ENCODE measurements at regions not wholly inside any gene's neighbourhood (a gene's known extent, or its start where the extent isn't known, plus 50 kb on each side); places are given as distances from the start of the nearest gene placed in this dataset.

DNA sequence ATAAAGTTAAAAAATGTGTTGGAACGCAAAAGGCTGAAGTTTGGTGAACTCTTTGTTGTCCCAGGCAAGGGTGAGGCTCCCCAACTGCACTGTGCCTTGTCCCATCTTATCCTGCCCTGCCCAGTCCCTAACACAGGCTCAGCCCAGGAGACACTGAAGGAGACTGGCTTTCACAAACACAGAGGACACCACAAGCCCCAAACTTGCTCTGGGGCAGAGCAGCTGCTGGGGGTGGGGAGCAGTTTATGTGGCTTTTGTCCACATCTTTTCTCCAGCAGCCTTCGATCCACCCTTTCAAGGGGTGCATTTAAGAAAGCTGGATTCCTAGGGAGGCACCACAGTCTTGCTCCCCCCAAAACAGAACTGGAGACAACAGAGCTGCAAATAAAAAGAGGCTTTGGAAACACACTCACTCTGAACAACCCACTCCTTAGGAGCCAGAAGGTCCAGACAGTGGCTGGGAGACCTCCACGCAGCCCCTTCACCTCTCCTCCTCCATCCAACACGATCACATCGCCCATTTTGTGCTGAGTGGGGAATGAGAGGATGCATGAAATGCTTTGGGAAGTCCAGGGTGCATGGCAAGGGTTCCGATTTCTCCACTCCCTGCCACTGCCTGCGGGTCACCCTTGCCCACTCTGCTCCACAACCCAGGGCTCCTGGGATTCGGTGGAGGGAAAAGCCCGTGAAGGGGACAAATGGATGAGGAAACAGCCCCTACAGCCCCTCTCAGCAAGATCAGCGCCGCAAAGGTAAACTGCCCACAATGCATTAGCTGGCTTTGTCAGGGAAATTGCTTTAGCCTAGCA, 260.5 kb upstream of the TLE3 start (continued):
- TF ChIP-seq, protein P1, sequence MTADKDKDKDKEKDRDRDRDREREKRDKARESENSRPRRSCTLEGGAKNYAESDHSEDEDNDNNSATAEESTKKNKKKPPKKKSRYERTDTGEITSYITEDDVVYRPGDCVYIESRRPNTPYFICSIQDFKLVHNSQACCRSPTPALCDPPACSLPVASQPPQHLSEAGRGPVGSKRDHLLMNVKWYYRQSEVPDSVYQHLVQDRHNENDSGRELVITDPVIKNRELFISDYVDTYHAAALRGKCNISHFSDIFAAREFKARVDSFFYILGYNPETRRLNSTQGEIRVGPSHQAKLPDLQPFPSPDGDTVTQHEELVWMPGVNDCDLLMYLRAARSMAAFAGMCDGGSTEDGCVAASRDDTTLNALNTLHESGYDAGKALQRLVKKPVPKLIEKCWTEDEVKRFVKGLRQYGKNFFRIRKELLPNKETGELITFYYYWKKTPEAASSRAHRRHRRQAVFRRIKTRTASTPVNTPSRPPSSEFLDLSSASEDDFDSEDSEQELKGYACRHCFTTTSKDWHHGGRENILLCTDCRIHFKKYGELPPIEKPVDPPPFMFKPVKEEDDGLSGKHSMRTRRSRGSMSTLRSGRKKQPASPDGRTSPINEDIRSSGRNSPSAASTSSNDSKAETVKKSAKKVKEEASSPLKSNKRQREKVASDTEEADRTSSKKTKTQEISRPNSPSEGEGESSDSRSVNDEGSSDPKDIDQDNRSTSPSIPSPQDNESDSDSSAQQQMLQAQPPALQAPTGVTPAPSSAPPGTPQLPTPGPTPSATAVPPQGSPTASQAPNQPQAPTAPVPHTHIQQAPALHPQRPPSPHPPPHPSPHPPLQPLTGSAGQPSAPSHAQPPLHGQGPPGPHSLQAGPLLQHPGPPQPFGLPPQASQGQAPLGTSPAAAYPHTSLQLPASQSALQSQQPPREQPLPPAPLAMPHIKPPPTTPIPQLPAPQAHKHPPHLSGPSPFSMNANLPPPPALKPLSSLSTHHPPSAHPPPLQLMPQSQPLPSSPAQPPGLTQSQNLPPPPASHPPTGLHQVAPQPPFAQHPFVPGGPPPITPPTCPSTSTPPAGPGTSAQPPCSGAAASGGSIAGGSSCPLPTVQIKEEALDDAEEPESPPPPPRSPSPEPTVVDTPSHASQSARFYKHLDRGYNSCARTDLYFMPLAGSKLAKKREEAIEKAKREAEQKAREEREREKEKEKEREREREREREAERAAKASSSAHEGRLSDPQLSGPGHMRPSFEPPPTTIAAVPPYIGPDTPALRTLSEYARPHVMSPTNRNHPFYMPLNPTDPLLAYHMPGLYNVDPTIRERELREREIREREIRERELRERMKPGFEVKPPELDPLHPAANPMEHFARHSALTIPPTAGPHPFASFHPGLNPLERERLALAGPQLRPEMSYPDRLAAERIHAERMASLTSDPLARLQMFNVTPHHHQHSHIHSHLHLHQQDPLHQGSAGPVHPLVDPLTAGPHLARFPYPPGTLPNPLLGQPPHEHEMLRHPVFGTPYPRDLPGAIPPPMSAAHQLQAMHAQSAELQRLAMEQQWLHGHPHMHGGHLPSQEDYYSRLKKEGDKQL (CRISPR knock-in tag; IDR thresholded peaks at IDR 0.05; ENCODE audit: borderline replicate concordance), result no peak
- TF ChIP-seq BRF1 (IDR thresholded peaks at IDR 0.05; ENCODE audit: borderline replicate concordance, extremely low read depth, insufficient read length) (no peak), ZNF140 (CRISPR knock-in tag; IDR thresholded peaks at IDR 0.05) (no peak), MAFK (IDR thresholded peaks at IDR 0.05; ENCODE audit: low read length) (no peak), NFE2 (IDR thresholded peaks at IDR 0.05; ENCODE audit: low read depth) (no peak), SP1 (CRISPR knock-in tag; IDR thresholded peaks at IDR 0.05) (no peak), HINFP (tag; conservative IDR thresholded peaks at IDR 0.05; ENCODE audit: low read depth) (no peak), PTRF (tag; IDR thresholded peaks at IDR 0.05) (no peak), MAFG (tag; conservative IDR thresholded peaks at IDR 0.05) (no peak), ZNF76 (CRISPR knock-in tag; IDR thresholded peaks at IDR 0.05; ENCODE audit: borderline replicate concordance) (no peak)
- TF ChIP-seq, protein P2, sequence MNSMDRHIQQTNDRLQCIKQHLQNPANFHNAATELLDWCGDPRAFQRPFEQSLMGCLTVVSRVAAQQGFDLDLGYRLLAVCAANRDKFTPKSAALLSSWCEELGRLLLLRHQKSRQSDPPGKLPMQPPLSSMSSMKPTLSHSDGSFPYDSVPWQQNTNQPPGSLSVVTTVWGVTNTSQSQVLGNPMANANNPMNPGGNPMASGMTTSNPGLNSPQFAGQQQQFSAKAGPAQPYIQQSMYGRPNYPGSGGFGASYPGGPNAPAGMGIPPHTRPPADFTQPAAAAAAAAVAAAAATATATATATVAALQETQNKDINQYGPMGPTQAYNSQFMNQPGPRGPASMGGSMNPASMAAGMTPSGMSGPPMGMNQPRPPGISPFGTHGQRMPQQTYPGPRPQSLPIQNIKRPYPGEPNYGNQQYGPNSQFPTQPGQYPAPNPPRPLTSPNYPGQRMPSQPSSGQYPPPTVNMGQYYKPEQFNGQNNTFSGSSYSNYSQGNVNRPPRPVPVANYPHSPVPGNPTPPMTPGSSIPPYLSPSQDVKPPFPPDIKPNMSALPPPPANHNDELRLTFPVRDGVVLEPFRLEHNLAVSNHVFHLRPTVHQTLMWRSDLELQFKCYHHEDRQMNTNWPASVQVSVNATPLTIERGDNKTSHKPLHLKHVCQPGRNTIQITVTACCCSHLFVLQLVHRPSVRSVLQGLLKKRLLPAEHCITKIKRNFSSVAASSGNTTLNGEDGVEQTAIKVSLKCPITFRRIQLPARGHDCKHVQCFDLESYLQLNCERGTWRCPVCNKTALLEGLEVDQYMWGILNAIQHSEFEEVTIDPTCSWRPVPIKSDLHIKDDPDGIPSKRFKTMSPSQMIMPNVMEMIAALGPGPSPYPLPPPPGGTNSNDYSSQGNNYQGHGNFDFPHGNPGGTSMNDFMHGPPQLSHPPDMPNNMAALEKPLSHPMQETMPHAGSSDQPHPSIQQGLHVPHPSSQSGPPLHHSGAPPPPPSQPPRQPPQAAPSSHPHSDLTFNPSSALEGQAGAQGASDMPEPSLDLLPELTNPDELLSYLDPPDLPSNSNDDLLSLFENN (IDR thresholded peaks at IDR 0.05; ENCODE audit: low read depth in 2 of 2, low read length in 2 of 2), result no peak
